Astrocyte of the spinal cord (primary cell): ENCODE measurements at regions not wholly inside any gene's neighbourhood (a gene's known extent, or its start where the extent isn't known, plus 50 kb on each side); places are given as distances from the start of the nearest gene placed in this dataset.

Source experiments
- DNase-seq: peaks from one replicate; pipeline ENCODE4 v3.0.0; 2011; ENCODE audit warnings: low read depth, low spot score
- H3K4me3 ChIP-seq: 2 replicates; pipeline ENCODE4 v1.5.1; 2011; ENCODE audit warnings: low read depth, mild to moderate bottlenecking, low read length, moderate library complexity
- in situ Hi-C: cut with HindIII; loops from 2 replicates; pipeline ENCODE4 v1.10.0; 2017; ENCODE audit warnings: low sequenced_read_pairs
- TF ChIP-seq, protein P1 (sequence below): IDR thresholded peaks from 2 replicates; pipeline ENCODE4 v1.5.1; 2012; ENCODE audit warnings: low read depth, mild to moderate bottlenecking, low read length, inconsistent platforms

DNA sequence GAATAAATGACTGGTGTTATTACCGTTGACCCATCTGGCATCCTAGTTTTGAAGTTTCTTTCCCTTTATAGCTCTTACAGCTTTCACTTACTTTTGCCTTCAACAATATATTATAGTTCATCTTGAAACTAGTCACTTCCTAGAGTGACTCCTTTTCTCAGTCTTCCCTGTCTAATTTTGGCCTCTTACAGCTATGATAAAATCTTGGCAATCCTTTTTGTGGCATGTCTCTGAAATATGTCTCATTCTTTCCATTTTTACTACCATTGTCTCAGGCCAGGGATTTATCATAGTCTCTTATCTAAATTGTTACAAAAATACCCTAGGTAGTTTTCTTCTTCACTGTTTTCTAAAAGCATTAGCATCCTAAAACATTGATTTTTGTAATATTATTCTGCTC is 621.3 kb upstream of the ZNF608 start:
- in situ Hi-C loops, result no loop called here
- no peak for DNase-seq
- H3K4me3 ChIP-seq, result no peak overlapping the region
- TF ChIP-seq, protein P1, sequence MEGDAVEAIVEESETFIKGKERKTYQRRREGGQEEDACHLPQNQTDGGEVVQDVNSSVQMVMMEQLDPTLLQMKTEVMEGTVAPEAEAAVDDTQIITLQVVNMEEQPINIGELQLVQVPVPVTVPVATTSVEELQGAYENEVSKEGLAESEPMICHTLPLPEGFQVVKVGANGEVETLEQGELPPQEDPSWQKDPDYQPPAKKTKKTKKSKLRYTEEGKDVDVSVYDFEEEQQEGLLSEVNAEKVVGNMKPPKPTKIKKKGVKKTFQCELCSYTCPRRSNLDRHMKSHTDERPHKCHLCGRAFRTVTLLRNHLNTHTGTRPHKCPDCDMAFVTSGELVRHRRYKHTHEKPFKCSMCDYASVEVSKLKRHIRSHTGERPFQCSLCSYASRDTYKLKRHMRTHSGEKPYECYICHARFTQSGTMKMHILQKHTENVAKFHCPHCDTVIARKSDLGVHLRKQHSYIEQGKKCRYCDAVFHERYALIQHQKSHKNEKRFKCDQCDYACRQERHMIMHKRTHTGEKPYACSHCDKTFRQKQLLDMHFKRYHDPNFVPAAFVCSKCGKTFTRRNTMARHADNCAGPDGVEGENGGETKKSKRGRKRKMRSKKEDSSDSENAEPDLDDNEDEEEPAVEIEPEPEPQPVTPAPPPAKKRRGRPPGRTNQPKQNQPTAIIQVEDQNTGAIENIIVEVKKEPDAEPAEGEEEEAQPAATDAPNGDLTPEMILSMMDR, result no peak

DNA sequence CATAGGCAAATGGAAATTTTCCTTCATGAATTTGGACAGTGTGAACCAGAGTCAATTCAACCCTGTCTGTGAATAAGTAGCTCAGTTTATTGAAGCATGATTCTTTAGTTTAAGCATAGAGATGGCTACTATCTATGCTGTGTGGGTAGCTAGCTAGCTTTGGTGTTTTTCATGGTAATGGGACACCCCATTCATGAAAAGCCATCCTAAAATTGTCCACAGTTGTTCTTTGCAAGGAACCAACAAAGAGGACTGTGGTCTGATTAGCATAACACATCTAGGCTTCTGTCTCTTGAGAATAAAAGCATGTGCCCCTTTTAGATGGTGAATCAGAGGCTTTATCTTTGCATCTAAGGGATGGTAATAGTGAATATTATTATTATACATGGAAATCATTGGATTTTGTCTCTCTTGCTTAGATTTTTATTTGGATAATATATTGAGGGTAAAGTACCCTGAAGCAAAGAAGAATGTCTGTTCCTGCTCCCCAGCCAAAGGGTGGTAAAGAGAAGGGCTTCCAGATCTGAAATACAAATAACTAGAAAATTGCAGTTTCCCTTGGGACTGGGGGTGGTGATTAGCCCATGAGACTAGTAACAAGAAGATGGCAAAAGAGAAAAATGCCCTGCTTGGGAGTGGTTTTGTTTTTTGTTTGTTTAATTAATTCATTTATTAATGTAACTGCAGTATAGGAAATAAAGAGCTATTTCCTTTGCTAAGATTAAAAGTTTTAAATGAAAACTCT is 624.2 kb upstream of the ZNF608 start:
- in situ Hi-C loops, result no loop called here
- no peak overlapping the region for H3K4me3 ChIP-seq
- no peak for DNase-seq
- TF ChIP-seq, protein P1, result no peak

- DNase-seq, result peak; percentile 59
- in situ Hi-C loops, result no loop called here
- TF ChIP-seq, protein P1, result no peak
- H3K4me3 ChIP-seq, result no peak overlapping the region
Observed at GRCh38 chr5:125372694-125373631, 626.5 kb upstream of the ZNF608 start.

GRCh38 chr5:125375143-125375542 is 628.7 kb upstream of the ZNF608 start:
- in situ Hi-C loops, result no loop called here
- H3K4me3 ChIP-seq, result no peak overlapping the region
- DNase-seq, result no peak
- TF ChIP-seq, protein P1, result no peak

GRCh38 chr5:125376059-125376641 is 629.7 kb upstream of the ZNF608 start:
- in situ Hi-C loops, result no loop called here
- no peak overlapping the region for H3K4me3 ChIP-seq
- no peak for DNase-seq
- TF ChIP-seq, protein P1, result no peak

DNA sequence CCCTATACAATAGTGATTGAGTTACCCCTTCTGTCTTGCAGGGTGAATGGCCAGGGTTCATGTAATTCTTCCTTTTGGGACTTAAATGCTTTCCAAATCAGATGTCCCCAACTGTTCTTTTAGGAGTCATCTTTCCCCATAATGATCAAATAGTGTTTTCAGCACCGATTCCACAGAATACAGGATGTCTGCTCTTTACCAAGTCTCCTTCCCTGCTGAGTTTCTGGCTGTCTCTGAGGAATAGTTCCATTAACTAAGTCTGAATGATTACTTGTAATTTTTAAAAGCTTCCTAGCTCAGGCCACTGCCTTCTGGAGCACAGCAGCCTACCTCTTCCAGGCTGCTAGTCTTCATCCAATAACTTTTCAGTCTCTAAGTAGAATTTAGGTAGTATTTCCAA is 630.7 kb upstream of the ZNF608 start:
- in situ Hi-C loops, result no loop called here
- H3K4me3 ChIP-seq, result no peak overlapping the region
- DNase-seq, result no peak
- TF ChIP-seq, protein P1, result no peak
